PC-3 (cell line): ENCODE measurements at regions not wholly inside any gene's neighbourhood (a gene's known extent, or its start where the extent isn't known, plus 50 kb on each side); places are given as distances from the start of the nearest gene placed in this dataset.
"Not testable (repeated sequence)": the region's sequence is repeated elsewhere in the genome, so short reads cannot be mapped to it uniquely, and the experiment has no call there.

Source experiments
- CTCF ChIP-seq: fragments of 300-600 bp; sonication (generic); conservative IDR thresholded peaks from 2 replicates; pipeline ENCODE4 v1.5.1; 2017; ENCODE audit warnings: antibody characterized with exemption, low read depth, mild to moderate bottlenecking, low read length
- EZH2 ChIP-seq: fragments of 300-600 bp; sonication (generic); IDR thresholded peaks from one replicate; pipeline ENCODE4 v1.6.1; 2017; ENCODE audit warnings: antibody characterized with exemption, mild to moderate bottlenecking, low read length; ENCODE audit not compliant: unreplicated experiment

GRCh38 chr9:81421090-81421489 is 268.3 kb downstream of the TLE1 start:
- not testable (repeated sequence) for TF ChIP-seq EZH2, CTCF
